Stimulated activated CD4-positive, alpha-beta T cell treated with anti-CD3 and anti-CD28 coated beads, Interleukin-2, amount 100 ng/mL, for 24 hours (primary cell): ENCODE measurements at regions not wholly inside any gene's neighbourhood (a gene's known extent, or its start where the extent isn't known, plus 50 kb on each side); places are given as distances from the start of the nearest gene placed in this dataset.
"Not testable (repeated sequence)": the region's sequence is repeated elsewhere in the genome, so short reads cannot be mapped to it uniquely, and the experiment has no call there.

Experiments used
- DNase-seq, 2 donors: peaks; one replicate each; pipeline ENCODE4 v3.0.0-alpha.2; 2020

GRCh38 chr21:15204970-15205286, 140.1 kb upstream of the NRIP1 start:
- no peak for DNase-seq

GRCh38 chr21:15206514-15206913, 141.7 kb upstream of the NRIP1 start:
- no peak for DNase-seq

GRCh38 chr21:15207231-15207630, 142.4 kb upstream of the NRIP1 start:
- DNase-seq, result no peak

GRCh38 chr21:15207635-15208370, 143.0 kb upstream of the NRIP1 start:
- no peak for DNase-seq

- DNase-seq, result no peak
Observed at GRCh38 chr21:15208786-15209185, 144.0 kb upstream of the NRIP1 start.

- no peak for DNase-seq
Observed at GRCh38 chr21:15209224-15209623, 144.4 kb upstream of the NRIP1 start.

- DNase-seq, result no peak
Observed at GRCh38 chr21:15210235-15210678, 145.5 kb upstream of the NRIP1 start.

- DNase-seq, result no peak
Observed at GRCh38 chr21:15211491-15212133, 146.8 kb upstream of the NRIP1 start.

GRCh38 chr21:15212206-15212605, 147.4 kb upstream of the NRIP1 start:
- DNase-seq, result no peak

- not testable (repeated sequence) for DNase-seq
Observed at GRCh38 chr21:15218476-15218875, 153.7 kb upstream of the NRIP1 start.

- no peak for DNase-seq
Observed at GRCh38 chr21:15219039-15219438, 154.2 kb upstream of the NRIP1 start.

- no peak for DNase-seq
Observed at GRCh38 chr21:15219894-15220293, 155.1 kb upstream of the NRIP1 start.

GRCh38 chr21:15221799-15222386, 157.1 kb upstream of the NRIP1 start:
- peak in 1 of 2 donors; percentile 2 for DNase-seq

- no peak for DNase-seq
Observed at GRCh38 chr21:15222707-15223106, 157.9 kb upstream of the NRIP1 start.

- DNase-seq, result no peak
Observed at GRCh38 chr21:15224346-15225086, 159.7 kb upstream of the NRIP1 start.

- no peak for DNase-seq
Observed at GRCh38 chr21:15227919-15228318, 163.1 kb upstream of the NRIP1 start.

- DNase-seq, result no peak
Observed at GRCh38 chr21:15229390-15229789, 164.6 kb upstream of the NRIP1 start.

- DNase-seq, result no peak
Observed at GRCh38 chr21:15233611-15234010, 168.8 kb upstream of the NRIP1 start.

GRCh38 chr21:15236111-15236510, 171.3 kb upstream of the NRIP1 start:
- no peak for DNase-seq

GRCh38 chr21:15240848-15241247, 176.0 kb upstream of the NRIP1 start:
- DNase-seq, result no peak

GRCh38 chr21:15241997-15242736, 177.4 kb upstream of the NRIP1 start:
- no peak for DNase-seq

GRCh38 chr21:15242906-15243305, 178.1 kb upstream of the NRIP1 start:
- DNase-seq, result no peak

- no peak for DNase-seq
Observed at GRCh38 chr21:15243406-15243805, 178.6 kb upstream of the NRIP1 start.
